HG02798 (cell line): ENCODE measurements at regions not wholly inside any gene's neighbourhood (a gene's known extent, or its start where the extent isn't known, plus 50 kb on each side); places are given as distances from the start of the nearest gene placed in this dataset.
A peak's percentile ranks its signal among the peaks of the same experiment; 100 is the strongest.

Experiments
- ATAC-seq: cut with Tn5 transposase; IDR thresholded peaks from one replicate; pipeline ENCODE4 v1.9.1; 2021; ENCODE audit warnings: mild to moderate bottlenecking; ENCODE audit not compliant: unreplicated experiment, poor library complexity

- ATAC-seq: no peak
Measured at GRCh38 chr2:187976986-187977333, 314.7 kb upstream of the GULP1 start.

- ATAC-seq: no peak
Measured at GRCh38 chr2:187978356-187978755, 313.3 kb upstream of the GULP1 start.

- peak; percentile 93 for ATAC-seq
Measured at GRCh38 chr2:187982668-187983067, 309.0 kb upstream of the GULP1 start.

- no peak for ATAC-seq
Measured at GRCh38 chr2:187985195-187985594, 306.5 kb upstream of the GULP1 start.

- no peak for ATAC-seq
Measured at GRCh38 chr2:187985923-187986322, 305.8 kb upstream of the GULP1 start.

GRCh38 chr2:187986390-187987105, 305.1 kb upstream of the GULP1 start:
- ATAC-seq: no peak

- no peak for ATAC-seq
Measured at GRCh38 chr2:187988348-187988747, 303.3 kb upstream of the GULP1 start.

GRCh38 chr2:187989925-187990623, 301.6 kb upstream of the GULP1 start:
- ATAC-seq: no peak

GRCh38 chr2:187991389-187991788, 300.3 kb upstream of the GULP1 start:
- no peak for ATAC-seq

- ATAC-seq: no peak
Measured at GRCh38 chr2:187994464-187995331, 297.0 kb upstream of the GULP1 start.

- no peak for ATAC-seq
Measured at GRCh38 chr2:187995556-187995955, 296.1 kb upstream of the GULP1 start.

GRCh38 chr2:187996630-187997029, 295.0 kb upstream of the GULP1 start:
- ATAC-seq: no peak

- ATAC-seq: no peak
Measured at GRCh38 chr2:188000189-188000588, 291.5 kb upstream of the GULP1 start.

GRCh38 chr2:188003800-188004199, 287.9 kb upstream of the GULP1 start:
- no peak for ATAC-seq

GRCh38 chr2:188013767-188014166, 277.9 kb upstream of the GULP1 start:
- ATAC-seq: no peak

- no peak for ATAC-seq
Measured at GRCh38 chr2:188016917-188017316, 274.8 kb upstream of the GULP1 start.

GRCh38 chr2:188022389-188022788, 269.3 kb upstream of the GULP1 start:
- no peak for ATAC-seq

GRCh38 chr2:188023035-188023434, 268.6 kb upstream of the GULP1 start:
- no peak for ATAC-seq

- ATAC-seq: no peak
Measured at GRCh38 chr2:188024811-188025210, 266.9 kb upstream of the GULP1 start.

GRCh38 chr2:188028739-188029138, 262.9 kb upstream of the GULP1 start:
- ATAC-seq: no peak

- no peak for ATAC-seq
Measured at GRCh38 chr2:188032306-188032705, 259.4 kb upstream of the GULP1 start.
